Upper lobe of left lung (tissue), 4 donors: ENCODE measurements at regions not wholly inside any gene's neighbourhood (a gene's known extent, or its start where the extent isn't known, plus 50 kb on each side); places are given as distances from the start of the nearest gene placed in this dataset.

Experiments
- EP300 ChIP-seq, 4 donors: sonication (generic); formaldehyde crosslinking; IDR thresholded peaks; one replicate each; pipeline ENCODE4 v1.5.1; 2017; ENCODE audit warnings: antibody characterized with exemption in 4 of 4, control low read depth in 2 of 4
- POLR2A ChIP-seq, 4 donors: fragments of 450-650 bp; IDR thresholded peaks; one replicate each; pipeline ENCODE4 v1.5.1; 2016 to 2017; ENCODE audit warnings: antibody characterized with exemption in 4 of 4, mild to moderate bottlenecking in 2 of 4
- POLR2AphosphoS5 ChIP-seq, 2 donors: sonication (generic); formaldehyde crosslinking; IDR thresholded peaks; one replicate each; pipeline ENCODE4 v1.5.1; 2017; ENCODE audit warnings: antibody characterized with exemption in 2 of 2
- TF ChIP-seq, protein P1 (sequence below), 6 experiments: fragments of 450-650 bp in 4 of 6; fragments of 200-600 bp in 2 of 6; sonication (generic) in 2 of 6; IDR thresholded peaks; one replicate each; pipeline ENCODE4 v1.5.1; 2016 to 2019; ENCODE audit warnings: antibody characterized with exemption in 6 of 6

DNA sequence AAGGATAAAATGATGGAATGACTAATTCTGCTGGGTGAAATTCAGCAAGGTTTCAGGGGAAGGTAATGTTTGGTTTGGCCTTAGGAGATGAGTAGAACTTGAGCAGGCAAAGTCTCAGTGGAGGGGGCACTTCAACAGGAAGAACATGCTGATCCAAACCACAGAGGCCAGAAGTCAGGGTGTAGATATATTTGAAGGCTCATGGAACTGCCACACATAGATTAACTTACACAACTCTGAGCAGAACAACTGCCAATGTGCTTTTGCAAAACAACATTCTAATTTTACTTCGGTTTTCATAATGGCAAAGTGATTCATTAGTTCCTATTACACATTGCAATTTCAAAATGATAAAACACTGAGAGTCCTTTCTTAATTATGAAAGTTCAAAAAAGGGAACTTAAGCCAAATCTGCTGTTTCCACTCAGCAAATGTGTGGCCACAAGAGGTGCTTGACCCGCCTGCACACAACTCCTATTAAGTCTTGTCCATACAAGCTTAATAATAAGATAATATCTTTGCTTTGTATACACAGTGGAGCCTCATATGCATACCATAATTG is 284.8 kb downstream of the MREG start:
- TF ChIP-seq POLR2A (IDR thresholded peaks at IDR 0.05) (no peak), EP300 (IDR thresholded peaks at IDR 0.05) (peak in 1 of 4 donors; percentile 68), POLR2AphosphoS5 (IDR thresholded peaks at IDR 0.05) (peak in 1 of 2 donors; percentile 65)
- TF ChIP-seq, protein P1, sequence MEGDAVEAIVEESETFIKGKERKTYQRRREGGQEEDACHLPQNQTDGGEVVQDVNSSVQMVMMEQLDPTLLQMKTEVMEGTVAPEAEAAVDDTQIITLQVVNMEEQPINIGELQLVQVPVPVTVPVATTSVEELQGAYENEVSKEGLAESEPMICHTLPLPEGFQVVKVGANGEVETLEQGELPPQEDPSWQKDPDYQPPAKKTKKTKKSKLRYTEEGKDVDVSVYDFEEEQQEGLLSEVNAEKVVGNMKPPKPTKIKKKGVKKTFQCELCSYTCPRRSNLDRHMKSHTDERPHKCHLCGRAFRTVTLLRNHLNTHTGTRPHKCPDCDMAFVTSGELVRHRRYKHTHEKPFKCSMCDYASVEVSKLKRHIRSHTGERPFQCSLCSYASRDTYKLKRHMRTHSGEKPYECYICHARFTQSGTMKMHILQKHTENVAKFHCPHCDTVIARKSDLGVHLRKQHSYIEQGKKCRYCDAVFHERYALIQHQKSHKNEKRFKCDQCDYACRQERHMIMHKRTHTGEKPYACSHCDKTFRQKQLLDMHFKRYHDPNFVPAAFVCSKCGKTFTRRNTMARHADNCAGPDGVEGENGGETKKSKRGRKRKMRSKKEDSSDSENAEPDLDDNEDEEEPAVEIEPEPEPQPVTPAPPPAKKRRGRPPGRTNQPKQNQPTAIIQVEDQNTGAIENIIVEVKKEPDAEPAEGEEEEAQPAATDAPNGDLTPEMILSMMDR (IDR thresholded peaks at IDR 0.05): peak in 1 of 6 experiments; percentile 5
